ENCODE measurements at regions not wholly inside any gene's neighbourhood (a gene's known extent, or its start where the extent isn't known, plus 50 kb on each side); places are given as distances from the start of the nearest gene placed in this dataset.

DNA sequence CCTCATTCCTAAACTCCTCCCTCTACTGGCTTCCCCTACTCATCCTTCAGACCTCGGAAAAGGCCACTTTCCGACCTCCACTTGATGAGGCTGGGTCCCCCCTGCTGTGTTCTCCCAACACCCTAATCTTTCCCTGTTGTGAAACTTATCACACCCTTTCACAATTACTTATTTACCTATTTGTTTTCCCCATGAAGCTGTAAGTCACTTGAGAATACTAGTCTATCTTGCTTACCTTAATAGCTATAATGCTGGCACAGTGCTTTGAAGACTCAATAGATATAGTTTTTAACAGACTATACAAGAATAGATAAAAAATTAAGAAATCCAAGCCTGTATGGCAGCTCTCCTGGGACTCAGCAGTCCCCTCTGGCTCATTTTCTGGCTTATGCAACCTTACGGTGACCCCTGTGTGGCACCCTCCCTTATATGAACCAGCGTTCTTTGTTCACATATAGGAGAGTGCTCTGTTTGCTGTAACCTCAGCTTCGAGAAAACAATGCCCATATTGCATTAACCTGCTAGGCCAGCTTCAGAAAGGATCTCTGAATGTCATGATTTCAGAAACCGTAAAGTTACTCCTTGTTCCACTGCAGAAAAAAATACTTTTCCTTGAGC lies 220.4 kb upstream of the PKDCC start:
- no peak for TF ChIP-seq CTCF (IDR thresholded peaks at IDR 0.05)
- no peak for TF ChIP-seq POLR2A (IDR thresholded peaks at IDR 0.05)

Measured in esophagus squamous epithelium (tissue), 4 donors.